ENCODE measurements at regions not wholly inside any gene's neighbourhood (a gene's known extent, or its start where the extent isn't known, plus 50 kb on each side); places are given as distances from the start of the nearest gene placed in this dataset.

- H3K79me2 ChIP-seq (ENCODE audit: insufficient read depth, low read depth, low read length), result no peaks in the 10 kb centered on the region
- H3K9me3 ChIP-seq (ENCODE audit: low read length), result no peaks in the 10 kb centered on the region
- ChIA-PET POLR2A (no interaction called here), CTCF (ENCODE audit: unreplicated experiment) (no interaction called here)
- no peak overlapping the region for H3K27ac ChIP-seq (ENCODE audit: low read depth, low read length, poor library complexity, severe bottlenecking)
- no peaks in the 10 kb centered on the region for H3K36me3 ChIP-seq (ENCODE audit: insufficient read depth, low read length)
- no TSS peak for BruUV-seq (replicated peaks)
- H3K4me1 ChIP-seq (ENCODE audit: insufficient read depth, low read length, poor library complexity, severe bottlenecking), result no peaks in the 10 kb centered on the region
- no peak for DNase-seq (ENCODE audit: low spot score)
- no peaks in the 10 kb centered on the region for H3K9me2 ChIP-seq (ENCODE audit: insufficient read depth, low read length)
- no peak overlapping the region for H2AFZ ChIP-seq (ENCODE audit: low read length)
- TF ChIP-seq CTCF (conservative IDR thresholded peaks at IDR 0.05; ENCODE audit: low read length) (no peak), EZH2phosphoT487 (IDR thresholded peaks at IDR 0.05; ENCODE audit: borderline replicate concordance, low read depth, low read length) (no peak)
- H3K4me3 ChIP-seq (ENCODE audit: low read depth, low read length, poor library complexity, severe bottlenecking), result no peak overlapping the region
- intact Hi-C loops (cut with micrococcal nuclease; ENCODE audit: unreplicated experiment), result no loop called here
- no peaks in the 10 kb centered on the region for H4K20me1 ChIP-seq (ENCODE audit: insufficient read depth, low read length)
- no peak overlapping the region for H3K4me2 ChIP-seq (ENCODE audit: low read length)
Measured at GRCh38 chr13:109881961-109882558, 95.7 kb upstream of the IRS2 start.

GRCh38 chr13:109881347-109881725, 95.0 kb upstream of the IRS2 start:
- H3K9me2 ChIP-seq (ENCODE audit: insufficient read depth, low read length), result no peaks in the 10 kb centered on the region
- intact Hi-C loops (cut with micrococcal nuclease; ENCODE audit: unreplicated experiment), result no loop called here
- no TSS peak for BruUV-seq (replicated peaks)

More at GRCh38 chr13:109881347-109881725, 95.0 kb upstream of the IRS2 start:
- DNase-seq (ENCODE audit: low spot score), result no peak
- Histone ChIP-seq H3K79me2 (ENCODE audit: insufficient read depth, low read depth, low read length) (no peaks in the 10 kb centered on the region), H4K20me1 (ENCODE audit: insufficient read depth, low read length) (no peaks in the 10 kb centered on the region), H3K9me3 (ENCODE audit: low read length) (no peaks in the 10 kb centered on the region), H3K4me2 (ENCODE audit: low read length) (no peak overlapping the region), H3K4me1 (ENCODE audit: insufficient read depth, low read length, poor library complexity, severe bottlenecking) (no peaks in the 10 kb centered on the region), H2AFZ (ENCODE audit: low read length) (no peak overlapping the region), H3K27ac (ENCODE audit: low read depth, low read length, poor library complexity, severe bottlenecking) (no peak overlapping the region), H3K4me3 (ENCODE audit: low read depth, low read length, poor library complexity, severe bottlenecking) (no peak overlapping the region), H3K36me3 (ENCODE audit: insufficient read depth, low read length) (no peaks in the 10 kb centered on the region)
- POLR2A ChIA-PET, result no interaction called here
- CTCF ChIA-PET (ENCODE audit: unreplicated experiment), result no interaction called here
- TF ChIP-seq EZH2phosphoT487 (IDR thresholded peaks at IDR 0.05; ENCODE audit: borderline replicate concordance, low read depth, low read length) (no peak), CTCF (conservative IDR thresholded peaks at IDR 0.05; ENCODE audit: low read length) (no peak)
